Calu3 (cell line): ENCODE measurements at regions not wholly inside any gene's neighbourhood (a gene's known extent, or its start where the extent isn't known, plus 50 kb on each side); places are given as distances from the start of the nearest gene placed in this dataset.

Source experiments
- BruUV-seq: library from RNA; stranded (reverse); fragments of 400-500 nt; replicated peaks from 2 replicates; lab custom pipeline; 2021; lab: Mats Ljungman, UMichigan
- CTCF ChIA-PET: fragments of 300-600 bp; sonication (Branson Sonifier 250); formaldehyde crosslinking; loops from one replicate; lab custom pipeline; 2022; ENCODE audit warnings: antibody characterized with exemption; lab: Charles Lee
- DNase-seq: peaks from one replicate; pipeline ENCODE4 v3.0.0; 2022
- H3K27ac Mint-ChIP-seq: one replicate; pipeline ENCODE4 v1.8.0; 2022; ENCODE audit warnings: mixed read lengths; ENCODE audit not compliant: unreplicated experiment
- H3K27me3 Mint-ChIP-seq: one replicate; pipeline ENCODE4 v1.8.0; 2022; ENCODE audit warnings: mixed read lengths; ENCODE audit not compliant: unreplicated experiment
- H3K36me3 Mint-ChIP-seq: one replicate; pipeline ENCODE4 v1.8.0; 2022; ENCODE audit warnings: mild to moderate bottlenecking, moderate library complexity, mixed read lengths; ENCODE audit not compliant: insufficient read depth, unreplicated experiment
- H3K4me1 Mint-ChIP-seq: one replicate; pipeline ENCODE4 v1.8.0; 2022; ENCODE audit warnings: mild to moderate bottlenecking, low read depth, mixed read lengths; ENCODE audit not compliant: unreplicated experiment
- H3K4me3 Mint-ChIP-seq: one replicate; pipeline ENCODE4 v1.8.0; 2022; ENCODE audit warnings: mild to moderate bottlenecking, low read depth, moderate library complexity, mixed read lengths; ENCODE audit not compliant: unreplicated experiment
- H3K9me3 Mint-ChIP-seq: one replicate; pipeline ENCODE4 v1.8.0; 2022; ENCODE audit warnings: low read depth, mixed read lengths; ENCODE audit not compliant: unreplicated experiment
- CTCF ChIP-seq: fragments of 200-600 bp; IDR thresholded peaks from one replicate; pipeline ENCODE4 v1.8.0; 2022; ENCODE audit warnings: antibody characterized with exemption; ENCODE audit not compliant: unreplicated experiment
- intact Hi-C: fragments of 100-400 bp; cut with micrococcal nuclease; formaldehyde crosslinking; loops from one replicate; pipeline ENCODE4 v1.10.0; 2022; ENCODE audit not compliant: unreplicated experiment

GRCh38 chr17:77667478-77667877, 291.0 kb upstream of the TNRC6C start:
- BruUV-seq: no TSS peak
- H3K4me3 Mint-ChIP-seq: no peak overlapping the region
- no peaks in the 10 kb centered on the region for H3K4me1 Mint-ChIP-seq
- H3K27me3 Mint-ChIP-seq: peaks cover 88% of the 10 kb centered on the region
- no peak for TF ChIP-seq CTCF
- DNase-seq: no peak
- peaks cover 6% of the 10 kb centered on the region for H3K9me3 Mint-ChIP-seq
- intact Hi-C loops: loop anchor here (5.0 kb wide), 1 partner anchor 125 kb away; no protein-coding TSS in a partner anchor
- H3K36me3 Mint-ChIP-seq: no peaks in the 10 kb centered on the region
- no peak overlapping the region for H3K27ac Mint-ChIP-seq
- CTCF ChIA-PET: interaction anchor here (0.5 kb wide), 1 partner anchor 495 kb away, joined by 5 read pairs; no protein-coding TSS in a partner anchor

- H3K9me3 Mint-ChIP-seq: peaks cover 6% of the 10 kb centered on the region
- no peaks in the 10 kb centered on the region for H3K36me3 Mint-ChIP-seq
- H3K4me1 Mint-ChIP-seq: no peaks in the 10 kb centered on the region
- CTCF ChIA-PET: no interaction called here
- peaks cover 89% of the 10 kb centered on the region for H3K27me3 Mint-ChIP-seq
- intact Hi-C loops: loop anchor here (5.0 kb wide), 1 partner anchor 126 kb away; no protein-coding TSS in a partner anchor
- H3K4me3 Mint-ChIP-seq: no peak overlapping the region
- H3K27ac Mint-ChIP-seq: no peak overlapping the region
- no TSS peak for BruUV-seq
- no peak for TF ChIP-seq CTCF
- DNase-seq: no peak
Observed at GRCh38 chr17:77668518-77668917, 290.0 kb upstream of the TNRC6C start.

- no peak for TF ChIP-seq CTCF
- Mint-ChIP-seq H3K27me3 (peaks cover 89% of the 10 kb centered on the region), H3K9me3 (peaks cover 6% of the 10 kb centered on the region), H3K27ac (no peak overlapping the region), H3K4me1 (no peaks in the 10 kb centered on the region), H3K4me3 (no peak overlapping the region), H3K36me3 (no peaks in the 10 kb centered on the region)
- intact Hi-C loops: no loop called here
- no peak for DNase-seq
- CTCF ChIA-PET: no interaction called here
- no TSS peak for BruUV-seq
Observed at GRCh38 chr17:77670173-77670572, 288.3 kb upstream of the TNRC6C start.

GRCh38 chr17:77674358-77674757, 284.1 kb upstream of the TNRC6C start:
- TF ChIP-seq CTCF: no peak
- Mint-ChIP-seq H3K27me3 (peaks cover 89% of the 10 kb centered on the region), H3K4me3 (no peak overlapping the region), H3K27ac (no peak overlapping the region), H3K4me1 (no peaks in the 10 kb centered on the region), H3K36me3 (no peaks in the 10 kb centered on the region), H3K9me3 (no peaks in the 10 kb centered on the region)
- DNase-seq: no peak
- no TSS peak for BruUV-seq
- CTCF ChIA-PET: no interaction called here
- intact Hi-C loops: no loop called here
